Trophoblast cell (in vitro differentiated cells and primary cell): ENCODE measurements at regions not wholly inside any gene's neighbourhood (a gene's known extent, or its start where the extent isn't known, plus 50 kb on each side); places are given as distances from the start of the nearest gene placed in this dataset.

Source experiments
- DNase-seq, 2 donors: peaks; one replicate each; pipeline ENCODE4 v3.0.0-alpha.2; 2016
- H2AFZ ChIP-seq: 2 replicates; pipeline ENCODE4 v1.6.1; 2013; ENCODE audit warnings: low read length, moderate library complexity, mild to moderate bottlenecking; ENCODE audit not compliant: insufficient read depth, poor library complexity
- H2AK5ac ChIP-seq: 2 replicates; pipeline ENCODE4 v1.6.1; 2013; ENCODE audit warnings: mild to moderate bottlenecking, low read length
- H2BK120ac ChIP-seq: 2 replicates; pipeline ENCODE4 v1.6.1; 2013; ENCODE audit warnings: low read length, mild to moderate bottlenecking, moderate library complexity; ENCODE audit not compliant: insufficient read depth, poor library complexity
- H2BK12ac ChIP-seq: 2 replicates; pipeline ENCODE4 v1.6.1; 2013; ENCODE audit warnings: mild to moderate bottlenecking, low read length, moderate library complexity
- H2BK5ac ChIP-seq: 2 replicates; pipeline ENCODE4 v1.6.1; 2013; ENCODE audit warnings: low read length, low read depth, moderate library complexity, mild to moderate bottlenecking; ENCODE audit not compliant: poor library complexity
- H3K14ac ChIP-seq: 2 replicates; pipeline ENCODE4 v1.6.1; 2013; ENCODE audit warnings: mild to moderate bottlenecking, low read length
- H3K18ac ChIP-seq: 2 replicates; pipeline ENCODE4 v1.6.1; 2013; ENCODE audit warnings: mild to moderate bottlenecking, low read length
- H3K23ac ChIP-seq: 2 replicates; pipeline ENCODE4 v1.6.1; 2013; ENCODE audit warnings: low read length
- H3K27ac ChIP-seq: 2 replicates; pipeline ENCODE4 v1.5.1; 2013; ENCODE audit warnings: low read depth, mild to moderate bottlenecking, inconsistent platforms, low read length, moderate library complexity
- H3K27me3 ChIP-seq: 2 replicates; pipeline ENCODE4 v1.6.1; 2013; ENCODE audit warnings: inconsistent platforms, mild to moderate bottlenecking, low read length, moderate library complexity; ENCODE audit not compliant: insufficient read depth
- H3K36me3 ChIP-seq, 2 experiments: 1 replicate in 1 of 2; 2 replicates in 1 of 2; pipeline ENCODE4 v1.6.1; 2013; ENCODE audit warnings: low read length in 2 of 2, mild to moderate bottlenecking in 2 of 2, moderate library complexity in 1 of 2; ENCODE audit not compliant: insufficient read depth in 2 of 2, control insufficient read depth in 1 of 2
- H3K4ac ChIP-seq: 2 replicates; pipeline ENCODE4 v1.6.1; 2013; ENCODE audit warnings: low read depth, mild to moderate bottlenecking, low read length, moderate library complexity
- H3K4me1 ChIP-seq, 2 experiments: 1 replicate in 1 of 2; 2 replicates in 1 of 2; pipeline ENCODE4 v1.6.1; 2013; ENCODE audit warnings: low read length in 2 of 2, mild to moderate bottlenecking in 2 of 2, moderate library complexity in 1 of 2; ENCODE audit not compliant: insufficient read depth in 2 of 2, control insufficient read depth in 1 of 2
- H3K4me2 ChIP-seq: 2 replicates; pipeline ENCODE4 v1.6.1; 2013; ENCODE audit warnings: inconsistent platforms, mild to moderate bottlenecking, low read length, moderate library complexity
- H3K4me3 ChIP-seq: 2 replicates; pipeline ENCODE4 v1.5.1; 2013; ENCODE audit warnings: mild to moderate bottlenecking, low read depth, low read length, inconsistent platforms
- H3K79me1 ChIP-seq: one replicate; pipeline ENCODE4 v1.6.1; 2013; ENCODE audit warnings: low read length
- H3K79me2 ChIP-seq: 2 replicates; pipeline ENCODE4 v1.6.1; 2013; ENCODE audit warnings: low read length, mild to moderate bottlenecking; ENCODE audit not compliant: control insufficient read depth, insufficient read depth, poor library complexity
- H3K9ac ChIP-seq: 2 replicates; pipeline ENCODE4 v1.6.1; 2013; ENCODE audit warnings: mild to moderate bottlenecking, low read length
- H3K9me3 ChIP-seq: 2 replicates; pipeline ENCODE4 v1.6.1; 2013; ENCODE audit warnings: low read depth, mild to moderate bottlenecking, control low read depth, inconsistent platforms, low read length; ENCODE audit not compliant: insufficient read depth
- H4K12ac ChIP-seq: 2 replicates; pipeline ENCODE4 v1.6.1; 2013; ENCODE audit warnings: low read depth, mild to moderate bottlenecking, low read length, moderate library complexity
- H4K8ac ChIP-seq: 2 replicates; pipeline ENCODE4 v1.6.1; 2013; ENCODE audit warnings: low read depth, mild to moderate bottlenecking, low read length, moderate library complexity
- H4K91ac ChIP-seq: one replicate; pipeline ENCODE4 v1.6.1; 2013; ENCODE audit warnings: low read depth, mild to moderate bottlenecking, low read length, moderate library complexity
- WGBS: extraction: QIAGEN DNeasy Blood & Tissue Kit; methylation state at CpG from one replicate; pipeline ENCODE4 v1.1.7; 2013; ENCODE audit warnings: missing lambda C conversion rate; ENCODE audit not compliant: insufficient read length, insufficient coverage; ENCODE audit errors: extremely low coverage; 5-methylcytosine and 5-hydroxymethylcytosine counted together

- H2AFZ ChIP-seq, result no peak overlapping the region
- no peaks in the 10 kb centered on the region for H3K79me2 ChIP-seq
- H3K4me3 ChIP-seq, result no peak overlapping the region
- H2BK120ac ChIP-seq, result no peak overlapping the region
- no CpG with 5 or more reads among the region's 4 CpGs for whole genome bisulfite sequencing
- no peak overlapping the region for H2BK5ac ChIP-seq
- H2AK5ac ChIP-seq, result no peak overlapping the region
- no peak overlapping the region for H3K27ac ChIP-seq
- no peak overlapping the region for H3K4me2 ChIP-seq
- no peak overlapping the region for H2BK12ac ChIP-seq
- H4K8ac ChIP-seq, result no peak overlapping the region
- H3K18ac ChIP-seq, result no peak overlapping the region
- H3K27me3 ChIP-seq, result no peaks in the 10 kb centered on the region
- no peak overlapping the region for H3K23ac ChIP-seq
- no peak overlapping the region for H3K14ac ChIP-seq
- H4K91ac ChIP-seq, result no peak overlapping the region
- DNase-seq, result no peak
- H4K12ac ChIP-seq, result no peak overlapping the region
- H3K9me3 ChIP-seq, result no peaks in the 10 kb centered on the region
- no peak overlapping the region for H3K9ac ChIP-seq
- no peaks in the 10 kb centered on the region for H3K79me1 ChIP-seq
- H3K4ac ChIP-seq, result no peak overlapping the region
- no peaks in the 10 kb centered on the region for H3K36me3 ChIP-seq
- H3K4me1 ChIP-seq, result no peaks in the 10 kb centered on the region
These were observed 59.8 kb upstream of the IRS2 start for GRCh38 chr13:109846185-109846584.

- no peak overlapping the region for H2AFZ ChIP-seq
- no peaks in the 10 kb centered on the region for H3K9me3 ChIP-seq
- H3K27ac ChIP-seq, result no peak overlapping the region
- H4K8ac ChIP-seq, result no peak overlapping the region
- no peak overlapping the region for H3K9ac ChIP-seq
- H3K36me3 ChIP-seq, result no peaks in the 10 kb centered on the region
- H3K4me2 ChIP-seq, result no peak overlapping the region
- H3K4ac ChIP-seq, result no peak overlapping the region
- H4K12ac ChIP-seq, result no peak overlapping the region
- no peak for DNase-seq
- no peak overlapping the region for H3K23ac ChIP-seq
- H3K18ac ChIP-seq, result no peak overlapping the region
- no peak overlapping the region for H2BK12ac ChIP-seq
- peaks cover 0 to 6% of the 10 kb centered on the region in 2 experiments for H3K4me1 ChIP-seq
- no peak overlapping the region for H3K4me3 ChIP-seq
- H3K79me1 ChIP-seq, result no peaks in the 10 kb centered on the region
- H3K14ac ChIP-seq, result no peak overlapping the region
- no peaks in the 10 kb centered on the region for H3K79me2 ChIP-seq
- no peak overlapping the region for H2BK120ac ChIP-seq
- H3K27me3 ChIP-seq, result no peaks in the 10 kb centered on the region
- no peak overlapping the region for H4K91ac ChIP-seq
- H2BK5ac ChIP-seq, result no peak overlapping the region
- no peak overlapping the region for H2AK5ac ChIP-seq
- no CpG with 5 or more reads among the region's 9 CpGs for WGBS
These were observed 58.0 kb upstream of the IRS2 start for GRCh38 chr13:109844396-109844795.

GRCh38 chr13:109843695-109844094, 57.3 kb upstream of the IRS2 start:
- no peak overlapping the region for H2BK120ac ChIP-seq
- no peak overlapping the region for H2AK5ac ChIP-seq
- H3K4me1 ChIP-seq, result peaks cover 0 to 6% of the 10 kb centered on the region in 2 experiments
- no peak overlapping the region for H3K4ac ChIP-seq
- H3K18ac ChIP-seq, result no peak overlapping the region
- no peak overlapping the region for H4K12ac ChIP-seq
- no peak overlapping the region for H3K23ac ChIP-seq
- H3K4me3 ChIP-seq, result no peak overlapping the region
- WGBS, result no CpG with 5 or more reads among the region's 8 CpGs
- H3K4me2 ChIP-seq, result no peak overlapping the region
- no peaks in the 10 kb centered on the region for H3K36me3 ChIP-seq
- no peak overlapping the region for H3K27ac ChIP-seq
- no peak overlapping the region for H2BK12ac ChIP-seq
- H3K9me3 ChIP-seq, result no peaks in the 10 kb centered on the region
- H2AFZ ChIP-seq, result no peak overlapping the region
- no peak overlapping the region for H3K14ac ChIP-seq
- no peak overlapping the region for H4K8ac ChIP-seq
- no peak overlapping the region for H2BK5ac ChIP-seq
- H4K91ac ChIP-seq, result no peak overlapping the region
- no peaks in the 10 kb centered on the region for H3K27me3 ChIP-seq
- no peak for DNase-seq
- H3K79me2 ChIP-seq, result no peaks in the 10 kb centered on the region
- no peaks in the 10 kb centered on the region for H3K79me1 ChIP-seq
- H3K9ac ChIP-seq, result no peak overlapping the region

- no peak overlapping the region for H3K18ac ChIP-seq
- H3K79me2 ChIP-seq, result no peaks in the 10 kb centered on the region
- DNase-seq, result no peak
- no peak overlapping the region for H3K23ac ChIP-seq
- no peak overlapping the region for H3K4me3 ChIP-seq
- no peak overlapping the region for H3K4ac ChIP-seq
- H3K4me1 ChIP-seq, result peaks cover 0 to 6% of the 10 kb centered on the region in 2 experiments
- H2BK5ac ChIP-seq, result no peak overlapping the region
- H3K4me2 ChIP-seq, result no peak overlapping the region
- H3K36me3 ChIP-seq, result no peaks in the 10 kb centered on the region
- no peak overlapping the region for H4K91ac ChIP-seq
- H3K27ac ChIP-seq, result no peak overlapping the region
- H4K8ac ChIP-seq, result no peak overlapping the region
- no peak overlapping the region for H2BK12ac ChIP-seq
- H3K9me3 ChIP-seq, result no peaks in the 10 kb centered on the region
- no peak overlapping the region for H2AK5ac ChIP-seq
- no peak overlapping the region for H4K12ac ChIP-seq
- no peak overlapping the region for H2BK120ac ChIP-seq
- no peak overlapping the region for H3K14ac ChIP-seq
- H2AFZ ChIP-seq, result no peak overlapping the region
- no peaks in the 10 kb centered on the region for H3K27me3 ChIP-seq
- WGBS, result no CpG with 5 or more reads among the region's 6 CpGs
- H3K79me1 ChIP-seq, result no peaks in the 10 kb centered on the region
- H3K9ac ChIP-seq, result no peak overlapping the region
These were observed 56.0 kb upstream of the IRS2 start for GRCh38 chr13:109842212-109842920.
